ENCODE measurements at regions not wholly inside any gene's neighbourhood (a gene's known extent, or its start where the extent isn't known, plus 50 kb on each side); places are given as distances from the start of the nearest gene placed in this dataset.

GRCh38 chr5:167814828-167815227, 476.6 kb upstream of the WWC1 start (continued):
- TF ChIP-seq ATF2 (CRISPR knock-in tag; IDR thresholded peaks at IDR 0.05; ENCODE audit: borderline replicate concordance, low read depth), result no peak

- ChIA-PET POLR2A (no interaction called here), CTCF (no interaction called here)
- DNase-seq (ENCODE audit: low spot score), result no peak
- no peak overlapping the region for H3K4me3 Mint-ChIP-seq
- TF ChIP-seq CTCF (IDR thresholded peaks at IDR 0.05) (no peak), NR2C2 (CRISPR knock-in tag; IDR thresholded peaks at IDR 0.05) (no peak), ETV6 (CRISPR knock-in tag; IDR thresholded peaks at IDR 0.05) (no peak), MYBL2 (CRISPR knock-in tag; IDR thresholded peaks at IDR 0.05) (no peak), PRDM15 (CRISPR knock-in tag; IDR thresholded peaks at IDR 0.05) (no peak), NFATC4 (CRISPR knock-in tag; IDR thresholded peaks at IDR 0.05) (no peak), SP1 (CRISPR knock-in tag; conservative IDR thresholded peaks at IDR 0.05) (no peak), ZMAT4 (CRISPR knock-in tag; IDR thresholded peaks at IDR 0.05) (no peak), FOXP4 (CRISPR knock-in tag; IDR thresholded peaks at IDR 0.05) (no peak), CREM (CRISPR knock-in tag; IDR thresholded peaks at IDR 0.05) (no peak), AR (CRISPR knock-in tag; IDR thresholded peaks at IDR 0.05) (no peak), ERG (CRISPR knock-in tag; IDR thresholded peaks at IDR 0.05) (no peak)
- H3K9me3 Mint-ChIP-seq, result no peaks in the 10 kb centered on the region
- H3K27me3 Mint-ChIP-seq (ENCODE audit: low read depth), result no peaks in the 10 kb centered on the region
- 0 out of 2 replicates have a peak overlapping the region, but pooled peaks have one; percentile 22 for H3K27ac Mint-ChIP-seq
- no peaks in the 10 kb centered on the region for H3K36me3 Mint-ChIP-seq
- peaks cover 29% of the 10 kb centered on the region for H3K4me1 Mint-ChIP-seq
- ATAC-seq, result no peak
Measured at GRCh38 chr5:167816354-167816753, 475.1 kb upstream of the WWC1 start.
